ENCODE measurements at regions not wholly inside any gene's neighbourhood (a gene's known extent, or its start where the extent isn't known, plus 50 kb on each side); places are given as distances from the start of the nearest gene placed in this dataset.

DNA sequence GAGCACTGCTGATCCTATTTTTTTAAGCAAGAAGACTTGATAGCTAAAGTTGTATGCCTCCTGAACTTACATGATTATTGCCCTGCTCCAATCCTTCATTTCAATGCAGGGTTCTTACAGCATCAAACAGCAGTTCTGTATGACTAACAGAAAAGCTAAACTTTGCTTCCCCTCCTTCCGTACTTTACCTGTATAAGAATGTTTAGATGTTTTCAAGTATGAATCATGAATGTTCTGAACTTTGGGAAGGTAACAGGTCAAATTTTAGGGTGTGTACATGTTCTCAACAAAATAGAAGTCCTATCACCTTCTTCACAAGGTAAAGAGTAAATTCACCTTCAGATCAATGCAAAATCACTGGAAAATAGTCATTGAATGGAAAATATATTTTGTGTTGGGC lies 972.6 kb upstream of the SEMA6A start (continued):
- no peak for TF ChIP-seq ZNF425 (CRISPR knock-in tag; conservative IDR thresholded peaks at IDR 0.05)
- no peak for TF ChIP-seq ETV6 (CRISPR knock-in tag; IDR thresholded peaks at IDR 0.05)

- Mint-ChIP-seq H3K9me3 (peaks cover 11% of the 10 kb centered on the region), H3K27me3 (ENCODE audit: low read depth) (no peaks in the 10 kb centered on the region), H3K4me3 (no peak overlapping the region), H3K36me3 (0 out of 2 replicates have a peak, but pooled peaks cover 3% of the 10 kb centered on the region), H3K27ac (no peak overlapping the region), H3K4me1 (no peaks in the 10 kb centered on the region)
- DNase-seq (ENCODE audit: low spot score) (no peak), ATAC-seq (no peak)
- ChIA-PET POLR2A (no interaction called here), CTCF (no interaction called here)
- TF ChIP-seq, protein P1, sequence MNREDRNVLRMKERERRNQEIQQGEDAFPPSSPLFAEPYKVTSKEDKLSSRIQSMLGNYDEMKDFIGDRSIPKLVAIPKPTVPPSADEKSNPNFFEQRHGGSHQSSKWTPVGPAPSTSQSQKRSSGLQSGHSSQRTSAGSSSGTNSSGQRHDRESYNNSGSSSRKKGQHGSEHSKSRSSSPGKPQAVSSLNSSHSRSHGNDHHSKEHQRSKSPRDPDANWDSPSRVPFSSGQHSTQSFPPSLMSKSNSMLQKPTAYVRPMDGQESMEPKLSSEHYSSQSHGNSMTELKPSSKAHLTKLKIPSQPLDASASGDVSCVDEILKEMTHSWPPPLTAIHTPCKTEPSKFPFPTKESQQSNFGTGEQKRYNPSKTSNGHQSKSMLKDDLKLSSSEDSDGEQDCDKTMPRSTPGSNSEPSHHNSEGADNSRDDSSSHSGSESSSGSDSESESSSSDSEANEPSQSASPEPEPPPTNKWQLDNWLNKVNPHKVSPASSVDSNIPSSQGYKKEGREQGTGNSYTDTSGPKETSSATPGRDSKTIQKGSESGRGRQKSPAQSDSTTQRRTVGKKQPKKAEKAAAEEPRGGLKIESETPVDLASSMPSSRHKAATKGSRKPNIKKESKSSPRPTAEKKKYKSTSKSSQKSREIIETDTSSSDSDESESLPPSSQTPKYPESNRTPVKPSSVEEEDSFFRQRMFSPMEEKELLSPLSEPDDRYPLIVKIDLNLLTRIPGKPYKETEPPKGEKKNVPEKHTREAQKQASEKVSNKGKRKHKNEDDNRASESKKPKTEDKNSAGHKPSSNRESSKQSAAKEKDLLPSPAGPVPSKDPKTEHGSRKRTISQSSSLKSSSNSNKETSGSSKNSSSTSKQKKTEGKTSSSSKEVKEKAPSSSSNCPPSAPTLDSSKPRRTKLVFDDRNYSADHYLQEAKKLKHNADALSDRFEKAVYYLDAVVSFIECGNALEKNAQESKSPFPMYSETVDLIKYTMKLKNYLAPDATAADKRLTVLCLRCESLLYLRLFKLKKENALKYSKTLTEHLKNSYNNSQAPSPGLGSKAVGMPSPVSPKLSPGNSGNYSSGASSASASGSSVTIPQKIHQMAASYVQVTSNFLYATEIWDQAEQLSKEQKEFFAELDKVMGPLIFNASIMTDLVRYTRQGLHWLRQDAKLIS (CRISPR knock-in tag; IDR thresholded peaks at IDR 0.05; ENCODE audit: borderline replicate concordance), result no peak
- TF ChIP-seq RORB (CRISPR knock-in tag; IDR thresholded peaks at IDR 0.05), result no peak
- no peak for TF ChIP-seq ATF3 (CRISPR knock-in tag; conservative IDR thresholded peaks at IDR 0.05)
- TF ChIP-seq, protein P2, sequence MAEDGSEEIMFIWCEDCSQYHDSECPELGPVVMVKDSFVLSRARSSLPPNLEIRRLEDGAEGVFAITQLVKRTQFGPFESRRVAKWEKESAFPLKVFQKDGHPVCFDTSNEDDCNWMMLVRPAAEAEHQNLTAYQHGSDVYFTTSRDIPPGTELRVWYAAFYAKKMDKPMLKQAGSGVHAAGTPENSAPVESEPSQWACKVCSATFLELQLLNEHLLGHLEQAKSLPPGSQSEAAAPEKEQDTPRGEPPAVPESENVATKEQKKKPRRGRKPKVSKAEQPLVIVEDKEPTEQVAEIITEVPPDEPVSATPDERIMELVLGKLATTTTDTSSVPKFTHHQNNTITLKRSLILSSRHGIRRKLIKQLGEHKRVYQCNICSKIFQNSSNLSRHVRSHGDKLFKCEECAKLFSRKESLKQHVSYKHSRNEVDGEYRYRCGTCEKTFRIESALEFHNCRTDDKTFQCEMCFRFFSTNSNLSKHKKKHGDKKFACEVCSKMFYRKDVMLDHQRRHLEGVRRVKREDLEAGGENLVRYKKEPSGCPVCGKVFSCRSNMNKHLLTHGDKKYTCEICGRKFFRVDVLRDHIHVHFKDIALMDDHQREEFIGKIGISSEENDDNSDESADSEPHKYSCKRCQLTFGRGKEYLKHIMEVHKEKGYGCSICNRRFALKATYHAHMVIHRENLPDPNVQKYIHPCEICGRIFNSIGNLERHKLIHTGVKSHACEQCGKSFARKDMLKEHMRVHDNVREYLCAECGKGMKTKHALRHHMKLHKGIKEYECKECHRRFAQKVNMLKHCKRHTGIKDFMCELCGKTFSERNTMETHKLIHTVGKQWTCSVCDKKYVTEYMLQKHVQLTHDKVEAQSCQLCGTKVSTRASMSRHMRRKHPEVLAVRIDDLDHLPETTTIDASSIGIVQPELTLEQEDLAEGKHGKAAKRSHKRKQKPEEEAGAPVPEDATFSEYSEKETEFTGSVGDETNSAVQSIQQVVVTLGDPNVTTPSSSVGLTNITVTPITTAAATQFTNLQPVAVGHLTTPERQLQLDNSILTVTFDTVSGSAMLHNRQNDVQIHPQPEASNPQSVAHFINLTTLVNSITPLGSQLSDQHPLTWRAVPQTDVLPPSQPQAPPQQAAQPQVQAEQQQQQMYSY (CRISPR knock-in tag; IDR thresholded peaks at IDR 0.05), result no peak
- TF ChIP-seq SMAD4 (CRISPR knock-in tag; IDR thresholded peaks at IDR 0.05), result no peak
- TF ChIP-seq STAT6 (CRISPR knock-in tag; conservative IDR thresholded peaks at IDR 0.05; ENCODE audit: low read depth), result no peak
- no peak for TF ChIP-seq E2F1 (CRISPR knock-in tag; IDR thresholded peaks at IDR 0.05)
- TF ChIP-seq, protein P3, sequence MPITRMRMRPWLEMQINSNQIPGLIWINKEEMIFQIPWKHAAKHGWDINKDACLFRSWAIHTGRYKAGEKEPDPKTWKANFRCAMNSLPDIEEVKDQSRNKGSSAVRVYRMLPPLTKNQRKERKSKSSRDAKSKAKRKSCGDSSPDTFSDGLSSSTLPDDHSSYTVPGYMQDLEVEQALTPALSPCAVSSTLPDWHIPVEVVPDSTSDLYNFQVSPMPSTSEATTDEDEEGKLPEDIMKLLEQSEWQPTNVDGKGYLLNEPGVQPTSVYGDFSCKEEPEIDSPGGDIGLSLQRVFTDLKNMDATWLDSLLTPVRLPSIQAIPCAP (CRISPR knock-in tag; IDR thresholded peaks at IDR 0.05), result no peak
- TF ChIP-seq, protein P4, sequence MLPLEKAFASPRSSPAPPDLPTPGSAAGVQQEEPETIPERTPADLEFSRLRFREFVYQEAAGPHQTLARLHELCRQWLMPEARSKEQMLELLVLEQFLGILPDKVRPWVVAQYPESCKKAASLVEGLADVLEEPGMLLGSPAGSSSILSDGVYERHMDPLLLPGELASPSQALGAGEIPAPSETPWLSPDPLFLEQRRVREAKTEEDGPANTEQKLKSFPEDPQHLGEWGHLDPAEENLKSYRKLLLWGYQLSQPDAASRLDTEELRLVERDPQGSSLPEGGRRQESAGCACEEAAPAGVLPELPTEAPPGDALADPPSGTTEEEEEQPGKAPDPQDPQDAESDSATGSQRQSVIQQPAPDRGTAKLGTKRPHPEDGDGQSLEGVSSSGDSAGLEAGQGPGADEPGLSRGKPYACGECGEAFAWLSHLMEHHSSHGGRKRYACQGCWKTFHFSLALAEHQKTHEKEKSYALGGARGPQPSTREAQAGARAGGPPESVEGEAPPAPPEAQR (CRISPR knock-in tag; IDR thresholded peaks at IDR 0.05), result no peak
- no peak for TF ChIP-seq ZNF396 (CRISPR knock-in tag; IDR thresholded peaks at IDR 0.05; ENCODE audit: borderline replicate concordance)
- TF ChIP-seq, protein P5, sequence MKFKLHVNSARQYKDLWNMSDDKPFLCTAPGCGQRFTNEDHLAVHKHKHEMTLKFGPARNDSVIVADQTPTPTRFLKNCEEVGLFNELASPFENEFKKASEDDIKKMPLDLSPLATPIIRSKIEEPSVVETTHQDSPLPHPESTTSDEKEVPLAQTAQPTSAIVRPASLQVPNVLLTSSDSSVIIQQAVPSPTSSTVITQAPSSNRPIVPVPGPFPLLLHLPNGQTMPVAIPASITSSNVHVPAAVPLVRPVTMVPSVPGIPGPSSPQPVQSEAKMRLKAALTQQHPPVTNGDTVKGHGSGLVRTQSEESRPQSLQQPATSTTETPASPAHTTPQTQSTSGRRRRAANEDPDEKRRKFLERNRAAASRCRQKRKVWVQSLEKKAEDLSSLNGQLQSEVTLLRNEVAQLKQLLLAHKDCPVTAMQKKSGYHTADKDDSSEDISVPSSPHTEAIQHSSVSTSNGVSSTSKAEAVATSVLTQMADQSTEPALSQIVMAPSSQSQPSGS (CRISPR knock-in tag; IDR thresholded peaks at IDR 0.05; ENCODE audit: borderline replicate concordance, low read depth), result no peak
Measured at GRCh38 chr5:117539692-117540091, 965.1 kb upstream of the SEMA6A start.
